ENCODE measurements at regions not wholly inside any gene's neighbourhood (a gene's known extent, or its start where the extent isn't known, plus 50 kb on each side); places are given as distances from the start of the nearest gene placed in this dataset.

DNA sequence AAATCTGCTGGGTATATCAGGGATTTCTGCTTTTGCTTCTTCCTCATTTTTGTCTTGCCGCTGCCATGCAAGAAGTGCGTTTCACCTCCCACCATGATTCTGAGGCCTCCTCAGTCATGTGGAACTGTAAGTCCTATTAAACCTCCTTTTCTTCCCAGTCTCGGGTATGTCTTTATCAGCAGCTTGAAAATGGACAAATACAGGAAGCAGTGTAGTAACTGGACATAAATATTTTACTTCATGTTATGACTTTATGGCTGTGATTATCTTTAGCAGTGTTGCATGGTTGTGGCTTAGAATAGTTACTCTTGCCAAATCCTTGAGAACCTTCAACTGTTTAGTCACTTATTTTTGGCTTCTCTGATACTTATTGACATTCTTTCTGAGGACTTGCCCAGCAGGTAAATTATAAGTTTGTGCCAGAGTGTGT is 66.2 kb upstream of the DLX2 start:
- peaks cover 24% of the 10 kb centered on the region for H3K4me1 Mint-ChIP-seq
- no peak overlapping the region for H3K4me3 ChIP-seq (replicated peaks in 1 of 3; ENCODE audit: low read depth in 2 of 3, low read length in 3 of 3)
- intact Hi-C loops (cut with micrococcal nuclease) = loop anchor here in 1 of 2 donors (2.0 kb wide), 1 partner anchor 296 kb away; no protein-coding TSS in a partner anchor
- H3K27ac Mint-ChIP-seq = peak overlapping the region in 6 of 7 donors; percentile 13 to 81 (median 39)
- H3K9ac ChIP-seq (ENCODE audit: insufficient read depth, low read length, poor library complexity, severe bottlenecking) = no peak overlapping the region
- H3K9me3 ChIP-seq (replicated peaks in 1 of 2; ENCODE audit: control insufficient read depth in 1 of 2, insufficient read depth in 1 of 2, low read length in 2 of 2) = no peaks in the 10 kb centered on the region
- peak; percentile 20 to 39 (median 23) for DNase-seq
- peaks cover 5 to 6% of the 10 kb centered on the region in 2 donors for H3K4me1 ChIP-seq (ENCODE audit: control insufficient read depth in 1 of 2, insufficient read depth in 2 of 2, low read length in 2 of 2)
- H3K4me3 Mint-ChIP-seq = no peak overlapping the region
- H3K36me3 Mint-ChIP-seq = no peaks in the 10 kb centered on the region
- peaks cover 0 to 8% of the 10 kb centered on the region in 2 donors for H3K27me3 ChIP-seq (ENCODE audit: control insufficient read depth in 2 of 2, insufficient read depth in 2 of 2, low read length in 2 of 2)
- H4K20me1 ChIP-seq (ENCODE audit: insufficient read depth, low read length) = no peaks in the 10 kb centered on the region
- H3K4me2 ChIP-seq (replicated peaks; ENCODE audit: extremely low read depth, low read length, poor library complexity, severe bottlenecking) = no peak overlapping the region
- no peaks in the 10 kb centered on the region for H3K79me2 ChIP-seq (ENCODE audit: insufficient read depth, low read length)
- H3K27ac ChIP-seq (ENCODE audit: low read depth in 1 of 2, low read length in 2 of 2) = no peak overlapping the region
- WGBS (ENCODE audit: insufficient coverage) = 20% methylated on average over 2 of the region's 3 CpGs
- H3K27me3 Mint-ChIP-seq (ENCODE audit: low read depth in 3 of 3) = peaks cover 1 to 4% (median 3%) of the 10 kb centered on the region in 3 donors
- TF ChIP-seq, protein P1, sequence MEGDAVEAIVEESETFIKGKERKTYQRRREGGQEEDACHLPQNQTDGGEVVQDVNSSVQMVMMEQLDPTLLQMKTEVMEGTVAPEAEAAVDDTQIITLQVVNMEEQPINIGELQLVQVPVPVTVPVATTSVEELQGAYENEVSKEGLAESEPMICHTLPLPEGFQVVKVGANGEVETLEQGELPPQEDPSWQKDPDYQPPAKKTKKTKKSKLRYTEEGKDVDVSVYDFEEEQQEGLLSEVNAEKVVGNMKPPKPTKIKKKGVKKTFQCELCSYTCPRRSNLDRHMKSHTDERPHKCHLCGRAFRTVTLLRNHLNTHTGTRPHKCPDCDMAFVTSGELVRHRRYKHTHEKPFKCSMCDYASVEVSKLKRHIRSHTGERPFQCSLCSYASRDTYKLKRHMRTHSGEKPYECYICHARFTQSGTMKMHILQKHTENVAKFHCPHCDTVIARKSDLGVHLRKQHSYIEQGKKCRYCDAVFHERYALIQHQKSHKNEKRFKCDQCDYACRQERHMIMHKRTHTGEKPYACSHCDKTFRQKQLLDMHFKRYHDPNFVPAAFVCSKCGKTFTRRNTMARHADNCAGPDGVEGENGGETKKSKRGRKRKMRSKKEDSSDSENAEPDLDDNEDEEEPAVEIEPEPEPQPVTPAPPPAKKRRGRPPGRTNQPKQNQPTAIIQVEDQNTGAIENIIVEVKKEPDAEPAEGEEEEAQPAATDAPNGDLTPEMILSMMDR (IDR thresholded peaks at IDR 0.05) = no peak
- H3K36me3 ChIP-seq (replicated peaks in 1 of 2; ENCODE audit: control insufficient read depth in 1 of 2, insufficient read depth in 2 of 2, low read length in 2 of 2) = no peaks in the 10 kb centered on the region
- peaks cover 0 to 3% (median 0%) of the 10 kb centered on the region in 7 donors for H3K9me3 Mint-ChIP-seq
- H2AFZ ChIP-seq (ENCODE audit: insufficient read depth, low read depth, low read length, poor library complexity, severe bottlenecking) = no peak overlapping the region

DNA sequence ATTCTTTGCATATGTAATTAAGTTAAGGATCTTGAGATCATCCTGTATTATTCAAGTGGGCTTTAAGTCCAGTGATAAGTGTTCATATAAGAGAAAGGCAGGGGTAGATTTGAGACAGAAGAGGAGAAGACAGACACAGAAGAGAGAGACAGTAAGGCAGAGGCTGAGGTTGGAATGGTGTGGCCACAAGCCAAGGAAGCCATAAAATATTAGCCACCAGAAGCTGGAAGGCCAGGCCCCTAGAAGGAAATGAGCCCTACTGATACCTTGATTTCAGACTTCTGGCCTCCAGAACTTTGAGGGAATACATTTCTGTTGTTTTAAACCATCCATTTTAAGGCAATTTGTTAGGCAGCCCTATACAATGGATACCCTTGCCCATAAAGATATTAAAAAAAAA is 66.9 kb upstream of the DLX2 start:
- no peak overlapping the region for H3K4me3 Mint-ChIP-seq
- no peak overlapping the region for H3K4me3 ChIP-seq (replicated peaks in 1 of 3; ENCODE audit: low read depth in 2 of 3, low read length in 3 of 3)
- no peak for DNase-seq
- no peak overlapping the region for H2AFZ ChIP-seq (ENCODE audit: insufficient read depth, low read depth, low read length, poor library complexity, severe bottlenecking)
- peak overlapping the region in 2 of 7 donors; percentile 26 to 38 for H3K27ac Mint-ChIP-seq
- H4K20me1 ChIP-seq (ENCODE audit: insufficient read depth, low read length) = no peaks in the 10 kb centered on the region
- intact Hi-C loops (cut with micrococcal nuclease) = loop anchor here (2.0 to 10.0 kb wide), 3 partner anchors 58 to 535 kb away; no protein-coding TSS in a partner anchor
- peaks cover 0 to 3% (median 0%) of the 10 kb centered on the region in 7 donors for H3K9me3 Mint-ChIP-seq
- H3K27me3 ChIP-seq (ENCODE audit: control insufficient read depth in 2 of 2, insufficient read depth in 2 of 2, low read length in 2 of 2) = peaks cover 0 to 8% of the 10 kb centered on the region in 2 donors
- H3K36me3 ChIP-seq (replicated peaks in 1 of 2; ENCODE audit: control insufficient read depth in 1 of 2, insufficient read depth in 2 of 2, low read length in 2 of 2) = no peaks in the 10 kb centered on the region
- no peaks in the 10 kb centered on the region for H3K9me3 ChIP-seq (replicated peaks in 1 of 2; ENCODE audit: control insufficient read depth in 1 of 2, insufficient read depth in 1 of 2, low read length in 2 of 2)
- no peak overlapping the region for H3K9ac ChIP-seq (ENCODE audit: insufficient read depth, low read length, poor library complexity, severe bottlenecking)
- TF ChIP-seq, protein P1 (IDR thresholded peaks at IDR 0.05) = no peak
- H3K36me3 Mint-ChIP-seq = no peaks in the 10 kb centered on the region
- H3K79me2 ChIP-seq (ENCODE audit: insufficient read depth, low read length) = no peaks in the 10 kb centered on the region
- peaks cover 1 to 7% (median 3%) of the 10 kb centered on the region in 3 donors for H3K27me3 Mint-ChIP-seq (ENCODE audit: low read depth in 3 of 3)
- H3K4me1 Mint-ChIP-seq = peaks cover 24% of the 10 kb centered on the region
- peaks cover 5 to 6% of the 10 kb centered on the region in 2 donors for H3K4me1 ChIP-seq (ENCODE audit: control insufficient read depth in 1 of 2, insufficient read depth in 2 of 2, low read length in 2 of 2)
- no peak overlapping the region for H3K4me2 ChIP-seq (replicated peaks; ENCODE audit: extremely low read depth, low read length, poor library complexity, severe bottlenecking)
- H3K27ac ChIP-seq (ENCODE audit: low read depth in 1 of 2, low read length in 2 of 2) = no peak overlapping the region
